ENCODE measurements at regions not wholly inside any gene's neighbourhood (a gene's known extent, or its start where the extent isn't known, plus 50 kb on each side); places are given as distances from the start of the nearest gene placed in this dataset.

DNA sequence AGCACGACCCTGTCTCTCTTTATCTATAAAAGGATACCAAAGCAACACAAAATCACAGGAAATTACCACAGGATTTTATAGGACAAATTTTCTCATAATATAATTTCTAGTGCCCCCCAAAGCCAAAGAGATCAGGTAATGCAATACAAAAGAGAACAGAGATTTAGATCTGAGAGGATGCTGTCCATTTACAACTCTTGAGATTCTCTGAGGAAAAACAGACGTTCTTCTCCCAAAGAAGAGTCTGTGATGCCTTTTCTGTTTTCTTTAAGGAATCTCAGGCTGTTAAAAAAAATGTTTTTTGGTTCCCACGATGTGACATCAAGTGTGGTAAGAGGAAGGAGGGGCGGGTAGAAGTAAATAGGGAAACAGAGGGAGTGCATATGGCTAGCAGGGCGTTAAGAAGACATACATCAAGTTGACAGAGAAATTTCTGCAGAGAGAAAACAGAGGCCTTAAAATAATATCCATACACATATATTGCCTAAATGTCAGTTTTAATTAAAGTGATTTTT is 274.7 kb downstream of the YTHDC2 start:
- TF ChIP-seq, protein P1, sequence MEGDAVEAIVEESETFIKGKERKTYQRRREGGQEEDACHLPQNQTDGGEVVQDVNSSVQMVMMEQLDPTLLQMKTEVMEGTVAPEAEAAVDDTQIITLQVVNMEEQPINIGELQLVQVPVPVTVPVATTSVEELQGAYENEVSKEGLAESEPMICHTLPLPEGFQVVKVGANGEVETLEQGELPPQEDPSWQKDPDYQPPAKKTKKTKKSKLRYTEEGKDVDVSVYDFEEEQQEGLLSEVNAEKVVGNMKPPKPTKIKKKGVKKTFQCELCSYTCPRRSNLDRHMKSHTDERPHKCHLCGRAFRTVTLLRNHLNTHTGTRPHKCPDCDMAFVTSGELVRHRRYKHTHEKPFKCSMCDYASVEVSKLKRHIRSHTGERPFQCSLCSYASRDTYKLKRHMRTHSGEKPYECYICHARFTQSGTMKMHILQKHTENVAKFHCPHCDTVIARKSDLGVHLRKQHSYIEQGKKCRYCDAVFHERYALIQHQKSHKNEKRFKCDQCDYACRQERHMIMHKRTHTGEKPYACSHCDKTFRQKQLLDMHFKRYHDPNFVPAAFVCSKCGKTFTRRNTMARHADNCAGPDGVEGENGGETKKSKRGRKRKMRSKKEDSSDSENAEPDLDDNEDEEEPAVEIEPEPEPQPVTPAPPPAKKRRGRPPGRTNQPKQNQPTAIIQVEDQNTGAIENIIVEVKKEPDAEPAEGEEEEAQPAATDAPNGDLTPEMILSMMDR (IDR thresholded peaks at IDR 0.05; ENCODE audit: low read length) = no peak
- no peak for TF ChIP-seq EZH2 (IDR thresholded peaks at IDR 0.05; ENCODE audit: borderline replicate concordance, low read length)
